Ecto neural progenitor cell (in vitro differentiated cells): ENCODE measurements at regions not wholly inside any gene's neighbourhood (a gene's known extent, or its start where the extent isn't known, plus 50 kb on each side); places are given as distances from the start of the nearest gene placed in this dataset.

Source experiments
- DNase-seq: peaks from one replicate; pipeline ENCODE4 v3.0.0-alpha.2; 2018; ENCODE audit warnings: low spot score

- no peak for DNase-seq
Observed at GRCh38 chr3:187823746-187824145, 78.5 kb upstream of the BCL6 start.

- DNase-seq = no peak
Observed at GRCh38 chr3:187827723-187828122, 82.5 kb upstream of the BCL6 start.

- DNase-seq = no peak
Observed at GRCh38 chr3:187828579-187829452, 83.5 kb upstream of the BCL6 start.

GRCh38 chr3:187830181-187830580, 84.9 kb upstream of the BCL6 start:
- DNase-seq = no peak

- no peak for DNase-seq
Observed at GRCh38 chr3:187831125-187832051, 86.1 kb upstream of the BCL6 start.

GRCh38 chr3:187832202-187832601, 86.9 kb upstream of the BCL6 start:
- DNase-seq = no peak

- DNase-seq = no peak
Observed at GRCh38 chr3:187833375-187833774, 88.1 kb upstream of the BCL6 start.

- DNase-seq = no peak
Observed at GRCh38 chr3:187833799-187834578, 88.7 kb upstream of the BCL6 start.

GRCh38 chr3:187836823-187837770, 91.8 kb upstream of the BCL6 start:
- DNase-seq = no peak

GRCh38 chr3:187838016-187838540, 92.8 kb upstream of the BCL6 start:
- DNase-seq = no peak

- no peak for DNase-seq
Observed at GRCh38 chr3:187839422-187839821, 94.2 kb upstream of the BCL6 start.

GRCh38 chr3:187840856-187841255, 95.6 kb upstream of the BCL6 start:
- no peak for DNase-seq

- no peak for DNase-seq
Observed at GRCh38 chr3:187841560-187841959, 96.3 kb upstream of the BCL6 start.

- DNase-seq = no peak
Observed at GRCh38 chr3:187843654-187844053, 98.4 kb upstream of the BCL6 start.

GRCh38 chr3:187844708-187845107, 99.4 kb upstream of the BCL6 start:
- DNase-seq = no peak

GRCh38 chr3:187845826-187846225, 100.6 kb upstream of the BCL6 start:
- DNase-seq = no peak

GRCh38 chr3:187848401-187848800, 103.1 kb upstream of the BCL6 start:
- no peak for DNase-seq

GRCh38 chr3:187849016-187849654, 103.9 kb upstream of the BCL6 start:
- no peak for DNase-seq

- no peak for DNase-seq
Observed at GRCh38 chr3:187850258-187850921, 105.1 kb upstream of the BCL6 start.
